ENCODE measurements at regions not wholly inside any gene's neighbourhood (a gene's known extent, or its start where the extent isn't known, plus 50 kb on each side); places are given as distances from the start of the nearest gene placed in this dataset.

GRCh38 chr18:43830303-43830702, 553.0 kb upstream of the SYT4 start:
- no peak for TF ChIP-seq ZNF565 (CRISPR knock-in tag; conservative IDR thresholded peaks at IDR 0.05; ENCODE audit: low read depth)
- no peak for TF ChIP-seq TSHZ2 (CRISPR knock-in tag; IDR thresholded peaks at IDR 0.05)
- TF ChIP-seq OSR1 (CRISPR knock-in tag; IDR thresholded peaks at IDR 0.05), result no peak
- no peak for TF ChIP-seq PPARA (CRISPR knock-in tag; IDR thresholded peaks at IDR 0.05; ENCODE audit: borderline replicate concordance)
- no peak for TF ChIP-seq ARNTL (CRISPR knock-in tag; IDR thresholded peaks at IDR 0.05; ENCODE audit: borderline replicate concordance, low read depth)
- ATAC-seq, result no peak

- ATAC-seq, result no peak
- no peak for TF ChIP-seq SNAI2 (CRISPR knock-in tag; IDR thresholded peaks at IDR 0.05)
- no peak for TF ChIP-seq CSDC2 (CRISPR knock-in tag; IDR thresholded peaks at IDR 0.05)
- TF ChIP-seq TSHZ2 (CRISPR knock-in tag; IDR thresholded peaks at IDR 0.05), result no peak
- TF ChIP-seq RARB (CRISPR knock-in tag; IDR thresholded peaks at IDR 0.05), result no peak
- no peak for TF ChIP-seq ZC3H10 (CRISPR knock-in tag; IDR thresholded peaks at IDR 0.05)
- TF ChIP-seq BACH2 (CRISPR knock-in tag; IDR thresholded peaks at IDR 0.05; ENCODE audit: borderline replicate concordance), result no peak
- TF ChIP-seq ZNF565 (CRISPR knock-in tag; conservative IDR thresholded peaks at IDR 0.05; ENCODE audit: low read depth), result no peak
- TF ChIP-seq ZNF70 (CRISPR knock-in tag; IDR thresholded peaks at IDR 0.05), result no peak
These were observed 553.7 kb upstream of the SYT4 start for GRCh38 chr18:43830947-43831346.

- ATAC-seq, result no peak
- TF ChIP-seq ZNF565 (CRISPR knock-in tag; conservative IDR thresholded peaks at IDR 0.05; ENCODE audit: low read depth) (no peak), ZNF70 (CRISPR knock-in tag; IDR thresholded peaks at IDR 0.05) (no peak), GLIS3 (CRISPR knock-in tag; IDR thresholded peaks at IDR 0.05) (no peak), ESRRG (CRISPR knock-in tag; IDR thresholded peaks at IDR 0.05) (no peak), TSHZ2 (CRISPR knock-in tag; IDR thresholded peaks at IDR 0.05) (no peak), CREB5 (CRISPR knock-in tag; IDR thresholded peaks at IDR 0.05; ENCODE audit: low read depth) (no peak), RARB (CRISPR knock-in tag; IDR thresholded peaks at IDR 0.05) (no peak), TCF4 (CRISPR knock-in tag; IDR thresholded peaks at IDR 0.05; ENCODE audit: borderline replicate concordance) (no peak), TOX (CRISPR knock-in tag; IDR thresholded peaks at IDR 0.05; ENCODE audit: borderline replicate concordance) (no peak), CSDC2 (CRISPR knock-in tag; IDR thresholded peaks at IDR 0.05) (no peak)
These were observed 569.0 kb upstream of the SYT4 start for GRCh38 chr18:43846299-43846698.

GRCh38 chr18:43847164-43848091, 570.1 kb upstream of the SYT4 start:
- peak; percentile 90 for ATAC-seq
- TF ChIP-seq GLIS3 (CRISPR knock-in tag; IDR thresholded peaks at IDR 0.05), result no peak
- TF ChIP-seq CSRNP3 (CRISPR knock-in tag; IDR thresholded peaks at IDR 0.05), result no peak
- TF ChIP-seq SNAI2 (CRISPR knock-in tag; IDR thresholded peaks at IDR 0.05), result no peak
- no peak for TF ChIP-seq RARB (CRISPR knock-in tag; IDR thresholded peaks at IDR 0.05)
- no peak for TF ChIP-seq OSR1 (CRISPR knock-in tag; IDR thresholded peaks at IDR 0.05)
- no peak for TF ChIP-seq CSDC2 (CRISPR knock-in tag; IDR thresholded peaks at IDR 0.05)
- TF ChIP-seq ZNF565 (CRISPR knock-in tag; conservative IDR thresholded peaks at IDR 0.05; ENCODE audit: low read depth), result no peak
- no peak for TF ChIP-seq ZFP30 (CRISPR knock-in tag; IDR thresholded peaks at IDR 0.05)
- TF ChIP-seq POU6F1 (CRISPR knock-in tag; IDR thresholded peaks at IDR 0.05; ENCODE audit: borderline replicate concordance, low read depth), result no peak
- no peak for TF ChIP-seq ZNF8 (CRISPR knock-in tag; IDR thresholded peaks at IDR 0.05)
- TF ChIP-seq TOX (CRISPR knock-in tag; IDR thresholded peaks at IDR 0.05; ENCODE audit: borderline replicate concordance), result no peak
- no peak for TF ChIP-seq ZC3H10 (CRISPR knock-in tag; IDR thresholded peaks at IDR 0.05)
- TF ChIP-seq ISL1 (CRISPR knock-in tag; IDR thresholded peaks at IDR 0.05), result no peak

Measured in SK-N-SH treated with all-trans-retinoic acid at 6 μM for 48 hours (cell line).